GM23338 (cell line): ENCODE measurements at regions not wholly inside any gene's neighbourhood (a gene's known extent, or its start where the extent isn't known, plus 50 kb on each side); places are given as distances from the start of the nearest gene placed in this dataset.

Source experiments
- ATAC-seq: fragments of 200-7000 bp; cut with Tn5 transposase; 3 replicates; pipeline ENCODE4 v1.9.1; 2020
- DNase-seq: peaks from one replicate; pipeline ENCODE4 v3.0.0-alpha.2; 2015; ENCODE audit warnings: low spot score
- H2AFZ ChIP-seq: fragments of 200-600 bp; sonication (generic); 2 replicates; pipeline ENCODE4 v1.8.0; 2016; ENCODE audit warnings: antibody characterized with exemption, mild to moderate bottlenecking, moderate library complexity
- H3F3A ChIP-seq: fragments of 200-600 bp; sonication (generic); replicated peaks from 2 replicates; pipeline ENCODE4 v1.8.0; 2017; ENCODE audit warnings: antibody characterized with exemption, mixed run types, low read depth
- H3K27ac ChIP-seq: fragments of 200-600 bp; sonication (generic); 2 replicates; pipeline ENCODE4 v1.6.1; 2016; ENCODE audit warnings: low read depth
- H3K27me3 ChIP-seq: fragments of 200-600 bp; sonication (generic); 2 replicates; pipeline ENCODE4 v1.8.0; 2016; ENCODE audit warnings: mild to moderate bottlenecking, mixed run types, moderate library complexity; ENCODE audit not compliant: insufficient read depth
- H3K36me3 ChIP-seq: fragments of 200-600 bp; sonication (generic); 2 replicates; pipeline ENCODE4 v1.8.0; 2016; ENCODE audit warnings: mild to moderate bottlenecking; ENCODE audit not compliant: insufficient read depth
- H3K4me1 ChIP-seq: fragments of 200-600 bp; sonication (generic); 2 replicates; pipeline ENCODE4 v1.8.0; 2016; ENCODE audit warnings: mild to moderate bottlenecking, moderate library complexity; ENCODE audit not compliant: insufficient read depth
- H3K4me2 ChIP-seq: fragments of 200-600 bp; sonication (generic); 2 replicates; pipeline ENCODE4 v1.7.1; 2017; ENCODE audit warnings: mixed run types
- H3K4me3 ChIP-seq: fragments of 200-600 bp; sonication (generic); 2 replicates; pipeline ENCODE4 v1.6.1; 2016; ENCODE audit warnings: mixed run types
- H3K79me2 ChIP-seq: fragments of 200-600 bp; sonication (generic); replicated peaks from 2 replicates; pipeline ENCODE4 v1.8.0; 2017; ENCODE audit warnings: mild to moderate bottlenecking; ENCODE audit not compliant: insufficient read depth
- H3K9me2 ChIP-seq: fragments of 200-600 bp; sonication (generic); 2 replicates; pipeline ENCODE4 v1.8.0; 2017; ENCODE audit not compliant: insufficient read depth
- H4K20me1 ChIP-seq: fragments of 200-600 bp; sonication (generic); replicated peaks from 2 replicates; pipeline ENCODE4 v1.8.0; 2017; ENCODE audit warnings: mild to moderate bottlenecking; ENCODE audit not compliant: insufficient read depth
- H3K27ac Mint-ChIP-seq: 2 replicates; pipeline ENCODE4 v1.8.0; 2020; ENCODE audit warnings: inconsistent platforms, mild to moderate bottlenecking, moderate library complexity, mixed read lengths
- H3K27me3 Mint-ChIP-seq: 3 replicates; pipeline ENCODE4 v1.8.0; 2022; ENCODE audit warnings: low read depth, mild to moderate bottlenecking, moderate library complexity, mixed read lengths, inconsistent platforms; ENCODE audit not compliant: insufficient read depth, poor library complexity
- H3K36me3 Mint-ChIP-seq: 3 replicates; pipeline ENCODE4 v1.8.0; 2021; ENCODE audit warnings: low read depth, mild to moderate bottlenecking, inconsistent platforms, moderate library complexity, mixed read lengths
- H3K4me1 Mint-ChIP-seq: 3 replicates; pipeline ENCODE4 v1.8.0; 2020; ENCODE audit warnings: mild to moderate bottlenecking, inconsistent platforms, mixed read lengths
- H3K4me3 Mint-ChIP-seq: 3 replicates; pipeline ENCODE4 v1.8.0; 2021; ENCODE audit warnings: moderate library complexity, mild to moderate bottlenecking, inconsistent platforms, mixed read lengths
- H3K9me3 Mint-ChIP-seq: 3 replicates; pipeline ENCODE4 v1.8.0; 2020; ENCODE audit warnings: moderate library complexity, mild to moderate bottlenecking, inconsistent platforms, mixed read lengths
- CREB1 ChIP-seq: fragments of 250-450 bp; sonication (Bioruptor Pico); IDR thresholded peaks from 2 replicates; pipeline ENCODE4 v1.5.0; 2020; ENCODE audit warnings: low read depth, mild to moderate bottlenecking, moderate library complexity
- ETS1 ChIP-seq: IDR thresholded peaks from 2 replicates; pipeline ENCODE4 v1.6.1; 2016; ENCODE audit warnings: antibody characterized with exemption
- EZH2phosphoT487 ChIP-seq: fragments of 200-600 bp; sonication (generic); IDR thresholded peaks from one replicate; pipeline ENCODE4 v1.8.1; 2018; ENCODE audit warnings: antibody characterized with exemption; ENCODE audit not compliant: unreplicated experiment
- NANOG ChIP-seq: IDR thresholded peaks from 2 replicates; pipeline ENCODE4 v1.6.1; 2016; ENCODE audit warnings: antibody characterized with exemption, borderline replicate concordance
- POLR2AphosphoS5 ChIP-seq: IDR thresholded peaks from 2 replicates; pipeline ENCODE4 v1.6.1; 2016; ENCODE audit warnings: antibody characterized with exemption, low read depth
- STAT1 ChIP-seq: IDR thresholded peaks from one replicate; pipeline ENCODE4 v1.6.1; 2016; ENCODE audit warnings: antibody characterized with exemption; ENCODE audit not compliant: unreplicated experiment
- ZNF462 ChIP-seq: fragments of 250-450 bp; sonication (Bioruptor Pico); IDR thresholded peaks from 2 replicates; pipeline ENCODE4 v1.5.0; 2020; ENCODE audit warnings: mild to moderate bottlenecking, moderate library complexity

- Histone ChIP-seq H3K27me3 (no peaks in the 10 kb centered on the region), H3K36me3 (no peaks in the 10 kb centered on the region), H3K4me1 (peaks cover 23% of the 10 kb centered on the region), H3K9me2 (no peaks in the 10 kb centered on the region), H4K20me1 (no peaks in the 10 kb centered on the region), H2AFZ (no peak overlapping the region), H3K4me3 (no peak overlapping the region), H3K4me2 (no peak overlapping the region), H3K27ac (no peak overlapping the region), H3F3A (no peaks in the 10 kb centered on the region), H3K79me2 (no peaks in the 10 kb centered on the region)
- H3K4me1 Mint-ChIP-seq: peaks cover 12% of the 10 kb centered on the region
- no peak for TF ChIP-seq NANOG
- no peak for TF ChIP-seq ETS1
- TF ChIP-seq CREB1 (CRISPR knock-in tag): no peak
- TF ChIP-seq ZNF462 (CRISPR knock-in tag): no peak
- TF ChIP-seq EZH2phosphoT487: no peak
- TF ChIP-seq STAT1: no peak
- no peak for TF ChIP-seq POLR2AphosphoS5
- H3K4me3 Mint-ChIP-seq: no peak overlapping the region
- DNase-seq (no peak), ATAC-seq (no peak)
- peaks cover 2% of the 10 kb centered on the region for H3K27me3 Mint-ChIP-seq
- no peaks in the 10 kb centered on the region for H3K36me3 Mint-ChIP-seq
- no peaks in the 10 kb centered on the region for H3K9me3 Mint-ChIP-seq
- no peak overlapping the region for H3K27ac Mint-ChIP-seq
Measured at GRCh38 chr5:107268241-107268640, 402.5 kb downstream of the EFNA5 start.
